GM19467 (cell line): ENCODE measurements at regions not wholly inside any gene's neighbourhood (a gene's known extent, or its start where the extent isn't known, plus 50 kb on each side); places are given as distances from the start of the nearest gene placed in this dataset.
"Not testable (repeated sequence)": the region's sequence is repeated elsewhere in the genome, so short reads cannot be mapped to it uniquely, and the experiment has no call there.

Experiments
- ATAC-seq: cut with Tn5 transposase; IDR thresholded peaks from one replicate; pipeline ENCODE4 v1.9.1; 2021; ENCODE audit warnings: mild to moderate bottlenecking, moderate library complexity; ENCODE audit not compliant: unreplicated experiment

GRCh38 chr6:144353871-144354314 is 68.8 kb downstream of the UTRN start:
- peak; percentile 62 for ATAC-seq

- ATAC-seq, result no peak
Observed at GRCh38 chr6:144359783-144360182, 74.6 kb downstream of the UTRN start.

GRCh38 chr6:144360401-144360800 is 75.3 kb downstream of the UTRN start:
- no peak for ATAC-seq

- ATAC-seq, result no peak
Observed at GRCh38 chr6:144361016-144361415, 75.9 kb downstream of the UTRN start.

- no peak for ATAC-seq
Observed at GRCh38 chr6:144362042-144363018, 77.2 kb downstream of the UTRN start.

- ATAC-seq, result no peak
Observed at GRCh38 chr6:144364208-144364720, 79.1 kb downstream of the UTRN start.

- ATAC-seq, result no peak
Observed at GRCh38 chr6:144364782-144365181, 79.6 kb downstream of the UTRN start.

- ATAC-seq, result no peak
Observed at GRCh38 chr6:144365271-144365670, 80.1 kb downstream of the UTRN start.

- not testable (repeated sequence) for ATAC-seq
Observed at GRCh38 chr6:144369696-144370095, 84.6 kb downstream of the UTRN start.

GRCh38 chr6:144372116-144372515 is 87.0 kb downstream of the UTRN start:
- ATAC-seq, result no peak

- ATAC-seq, result no peak
Observed at GRCh38 chr6:144372611-144373594, 87.8 kb downstream of the UTRN start.

- ATAC-seq, result not testable (repeated sequence)
Observed at GRCh38 chr6:144374525-144374924, 89.4 kb downstream of the UTRN start.

- no peak for ATAC-seq
Observed at GRCh38 chr6:144377586-144378210, 92.6 kb downstream of the UTRN start.

- no peak for ATAC-seq
Observed at GRCh38 chr6:144378437-144378836, 93.3 kb downstream of the UTRN start.

GRCh38 chr6:144379356-144379755 is 94.2 kb downstream of the UTRN start:
- ATAC-seq, result no peak

- not testable (repeated sequence) for ATAC-seq
Observed at GRCh38 chr6:144381499-144381898, 96.4 kb downstream of the UTRN start.

- no peak for ATAC-seq
Observed at GRCh38 chr6:144383336-144383735, 98.2 kb downstream of the UTRN start.

- no peak for ATAC-seq
Observed at GRCh38 chr6:144384427-144384826, 99.3 kb downstream of the UTRN start.

- ATAC-seq, result not testable (repeated sequence)
Observed at GRCh38 chr6:144389474-144389873, 104.3 kb downstream of the UTRN start.

- ATAC-seq, result no peak
Observed at GRCh38 chr6:144390202-144390601, 105.1 kb downstream of the UTRN start.

- no peak for ATAC-seq
Observed at GRCh38 chr6:144390886-144391285, 105.8 kb downstream of the UTRN start.
